NCI-H526 treated with DMSO at 0.1 percent for 48 hours (cell line): ENCODE measurements at regions not wholly inside any gene's neighbourhood (a gene's known extent, or its start where the extent isn't known, plus 50 kb on each side); places are given as distances from the start of the nearest gene placed in this dataset.
"Not testable (repeated sequence)": the region's sequence is repeated elsewhere in the genome, so short reads cannot be mapped to it uniquely, and the experiment has no call there.

Experiments used
- DNase-seq: peaks from one replicate; lab custom pipeline; 2025; lab: John Stamatoyannopoulos, UW

GRCh38 chr3:81186412-81186811 lies 575.0 kb downstream of the GBE1 start:
- DNase-seq = no peak

DNA sequence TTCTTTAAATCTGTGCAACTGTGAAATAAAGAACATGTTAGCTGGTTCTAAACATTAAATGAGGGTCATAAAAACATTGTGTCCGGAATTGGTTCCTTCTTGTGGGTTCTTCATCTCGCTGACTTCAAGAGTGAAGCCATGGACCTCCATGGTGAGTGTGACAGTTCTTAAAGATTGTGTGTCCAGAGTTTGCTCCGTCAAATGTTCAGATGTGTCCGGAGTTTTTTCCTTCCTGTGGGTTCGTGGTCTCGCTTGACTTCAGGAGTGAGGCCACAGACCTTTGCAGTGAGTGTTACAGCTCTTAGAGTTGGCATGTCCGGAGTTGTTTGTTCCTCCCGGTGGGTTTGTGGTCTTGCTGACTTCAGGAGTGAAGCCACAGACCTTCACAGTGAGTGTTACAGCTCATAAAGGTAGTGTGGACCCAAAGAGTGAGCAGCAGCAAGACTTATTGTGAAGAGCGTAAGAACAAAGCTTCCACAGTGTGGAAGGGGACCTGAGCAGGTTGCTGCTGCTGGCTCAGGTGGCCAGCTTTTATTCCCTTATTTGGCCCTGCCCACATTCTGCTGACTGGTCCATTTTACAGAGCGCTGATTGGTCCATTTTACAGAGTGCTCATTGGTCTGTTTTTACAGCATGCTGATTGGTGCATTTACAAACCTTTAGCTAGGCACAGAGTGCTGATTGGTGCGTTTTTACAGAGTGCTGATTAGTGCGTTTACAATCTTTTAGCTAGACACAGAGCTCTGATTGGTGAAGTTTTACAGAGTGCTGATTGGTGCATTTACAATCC lies 579.2 kb downstream of the GBE1 start:
- DNase-seq = not testable (repeated sequence)

DNA sequence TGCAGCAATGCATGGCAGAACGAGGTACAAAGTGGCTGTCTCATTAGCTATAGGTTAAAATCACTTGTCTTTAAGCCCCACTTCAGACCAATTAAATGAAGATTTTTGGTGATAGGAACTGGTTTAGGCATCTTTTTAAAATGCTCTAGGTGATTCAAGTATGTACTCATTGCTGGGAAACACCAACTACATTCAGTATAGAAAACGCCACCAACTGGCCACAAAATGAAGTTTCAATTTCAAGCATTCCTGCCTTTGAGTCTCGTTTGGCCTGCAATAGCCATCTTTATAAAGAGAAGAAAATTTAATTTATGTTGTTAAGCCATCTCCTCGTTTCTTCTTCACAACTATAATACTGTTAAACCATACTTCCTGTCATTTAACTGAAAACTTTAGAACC lies 587.9 kb downstream of the GBE1 start:
- DNase-seq = no peak

- no peak for DNase-seq
Measured at GRCh38 chr3:81170298-81170697, 591.1 kb downstream of the GBE1 start.

- DNase-seq = no peak
Measured at GRCh38 chr3:81164806-81165205, 596.6 kb downstream of the GBE1 start.

GRCh38 chr3:81161851-81162250 lies 599.6 kb downstream of the GBE1 start:
- no peak for DNase-seq

- DNase-seq = no peak
Measured at GRCh38 chr3:81161100-81161499, 600.3 kb downstream of the GBE1 start.

- DNase-seq = no peak
Measured at GRCh38 chr3:81154611-81155143, 606.8 kb downstream of the GBE1 start.

DNA sequence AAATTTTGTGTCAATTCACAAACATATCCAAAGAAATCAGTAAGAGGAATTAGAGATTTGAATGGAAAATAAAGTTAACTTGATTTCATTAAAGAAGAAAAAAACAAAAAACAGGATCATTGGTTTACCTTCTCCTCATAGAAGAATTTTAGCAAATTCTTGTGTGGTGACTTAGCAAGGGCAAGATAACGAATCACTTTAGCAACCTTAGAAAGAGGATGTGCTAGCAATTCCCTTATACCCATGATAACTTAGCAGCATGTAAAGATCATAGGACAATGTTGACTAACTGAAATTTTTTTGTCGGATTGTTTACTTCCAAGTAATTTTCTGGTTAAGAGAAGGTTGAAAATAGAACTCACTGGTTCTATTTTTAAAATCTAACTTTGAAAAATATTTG lies 609.3 kb downstream of the GBE1 start:
- no peak for DNase-seq

DNA sequence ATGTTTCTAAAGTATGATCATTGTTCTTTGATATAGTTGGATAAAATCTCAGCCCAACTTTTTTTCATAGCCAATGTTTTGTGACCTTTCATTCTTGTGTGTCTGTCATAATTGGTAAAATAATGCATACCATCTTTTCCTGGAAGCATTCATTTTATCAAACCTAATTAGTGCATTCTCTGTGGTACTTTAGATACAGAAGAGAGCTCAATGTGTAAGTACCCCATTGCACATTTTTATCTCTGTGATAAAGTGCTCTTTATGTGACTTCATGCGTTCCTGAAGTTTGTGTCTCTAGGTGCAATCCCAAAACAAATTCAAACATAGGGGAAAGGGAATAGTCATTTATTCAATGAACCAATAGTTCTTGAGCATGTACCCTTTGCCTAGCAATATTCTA lies 628.5 kb downstream of the GBE1 start:
- DNase-seq = no peak

GRCh38 chr3:81105789-81106488 lies 655.5 kb downstream of the GBE1 start:
- no peak for DNase-seq

DNA sequence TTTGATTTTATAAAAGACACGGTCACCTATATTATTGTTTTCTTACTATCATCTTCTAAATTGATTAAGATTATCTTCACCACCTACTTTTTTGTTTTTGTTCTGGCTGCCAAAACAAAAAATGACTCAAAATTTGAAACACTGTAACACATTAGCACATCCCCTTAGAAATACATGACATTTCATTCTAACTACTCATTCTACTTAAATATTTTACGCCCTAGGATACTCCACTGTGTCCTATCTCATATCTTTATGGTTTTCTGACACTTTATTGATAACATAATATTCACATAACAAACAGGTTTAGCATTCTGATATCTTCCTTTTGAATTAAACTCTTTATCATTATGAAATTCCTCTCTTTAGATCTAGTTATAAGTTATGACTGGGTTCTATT lies 656.2 kb downstream of the GBE1 start:
- no peak for DNase-seq

DNA sequence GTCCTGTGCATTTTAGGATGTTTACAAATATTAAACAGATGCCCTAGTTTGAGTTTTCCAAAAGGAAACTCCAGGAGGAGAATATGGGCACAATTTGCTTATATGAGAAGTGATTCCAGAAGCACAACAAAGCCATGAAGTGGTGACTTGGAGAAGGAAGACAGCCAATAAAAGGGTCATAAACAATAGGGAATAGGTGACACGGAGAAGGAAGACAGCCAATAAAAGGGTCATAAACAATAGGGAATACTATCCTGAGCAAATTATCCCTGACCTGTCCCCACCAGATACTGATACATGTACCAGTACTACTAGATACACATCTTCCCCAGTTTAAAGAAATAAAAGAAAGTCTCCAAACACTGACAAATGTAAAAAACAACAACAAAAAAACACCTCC lies 663.6 kb downstream of the GBE1 start:
- DNase-seq = no peak

DNA sequence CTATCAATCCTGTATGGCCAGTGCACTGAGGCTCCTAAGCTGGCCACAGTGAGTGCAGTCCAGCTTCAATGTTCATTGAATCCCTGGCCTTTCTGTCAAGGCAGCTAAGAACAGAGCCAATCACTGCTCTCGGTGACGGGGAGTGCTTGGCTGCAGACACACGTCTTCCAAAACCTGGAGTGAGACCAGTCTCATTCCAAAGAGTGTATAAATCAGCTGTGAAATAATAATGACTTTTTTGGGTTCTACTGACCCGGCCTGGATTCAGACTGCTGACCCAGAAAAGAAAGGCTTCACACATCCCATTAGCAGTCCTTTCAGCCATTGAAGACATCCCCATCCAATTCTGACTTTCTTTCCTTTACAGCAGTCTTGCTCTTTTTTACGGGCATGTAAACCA lies 665.5 kb downstream of the GBE1 start:
- DNase-seq = no peak

- no peak for DNase-seq
Measured at GRCh38 chr3:81094986-81095385, 666.5 kb downstream of the GBE1 start.

- no peak for DNase-seq
Measured at GRCh38 chr3:81087607-81088006, 673.8 kb downstream of the GBE1 start.

GRCh38 chr3:81086348-81086747 lies 675.1 kb downstream of the GBE1 start:
- no peak for DNase-seq

GRCh38 chr3:81080608-81081007 lies 680.8 kb downstream of the GBE1 start:
- DNase-seq = no peak

- no peak for DNase-seq
Measured at GRCh38 chr3:81072591-81072990, 688.9 kb downstream of the GBE1 start.

GRCh38 chr3:81068546-81068945 lies 692.9 kb downstream of the GBE1 start:
- DNase-seq = no peak

- no peak for DNase-seq
Measured at GRCh38 chr3:81063896-81064295, 697.5 kb downstream of the GBE1 start.

- DNase-seq = not testable (repeated sequence)
Measured at GRCh38 chr3:81051133-81051532, 710.3 kb downstream of the GBE1 start.

DNA sequence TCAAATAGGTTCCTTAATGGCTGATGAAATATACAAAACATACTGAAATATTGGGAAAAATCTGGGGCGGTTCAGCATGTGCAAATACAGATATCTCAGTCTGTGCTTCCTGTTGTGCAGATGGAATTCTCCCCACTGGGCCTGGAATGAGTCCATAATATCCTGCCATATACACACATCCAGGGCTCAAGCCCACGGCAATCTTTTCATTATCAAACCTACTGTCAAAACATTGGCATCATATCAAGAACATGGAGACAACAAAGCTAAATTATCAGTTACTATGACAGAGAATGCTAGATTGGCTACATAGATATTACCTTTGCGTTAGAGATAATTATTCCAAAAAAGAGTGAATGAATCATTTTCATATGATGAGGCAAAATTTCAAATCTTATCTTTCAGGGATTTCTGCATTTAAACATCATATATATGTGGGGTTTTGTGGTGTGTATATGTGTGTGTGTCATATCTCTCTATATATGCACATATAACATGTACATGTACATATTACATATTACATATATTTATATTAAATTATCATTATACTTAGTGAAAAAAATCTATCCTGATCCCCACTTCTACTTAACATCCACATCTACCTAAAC lies 713.3 kb downstream of the GBE1 start:
- DNase-seq = no peak
